ENCODE measurements at regions not wholly inside any gene's neighbourhood (a gene's known extent, or its start where the extent isn't known, plus 50 kb on each side); places are given as distances from the start of the nearest gene placed in this dataset.

DNA sequence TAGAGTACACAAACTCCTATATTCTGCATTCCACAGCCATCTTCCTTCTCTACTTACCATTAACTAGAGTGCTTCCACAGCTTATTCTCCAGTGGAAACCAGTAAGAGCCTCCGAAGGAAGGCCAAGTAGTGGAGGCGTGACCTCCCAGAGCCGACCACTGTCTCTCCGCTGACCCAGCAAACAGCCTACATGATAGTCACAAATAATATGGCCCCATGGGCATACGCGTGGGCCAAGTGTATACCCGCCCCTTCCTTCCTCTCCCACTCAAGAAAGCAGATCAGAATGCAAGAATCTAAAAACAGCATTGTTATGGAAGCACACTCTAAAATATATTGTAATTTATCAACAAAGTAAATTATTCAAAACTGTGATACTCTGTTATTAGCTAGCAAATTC is 526.6 kb upstream of the JARID2 start:
- no peaks in the 10 kb centered on the region for H3K36me3 ChIP-seq
- H3K27me3 ChIP-seq = no peaks in the 10 kb centered on the region
- H3K4me3 ChIP-seq = no peak overlapping the region
- peak overlapping the region in 3 of 10 donors; percentile 2 to 10 (median 2) for H3K27ac ChIP-seq
- H3K9me3 ChIP-seq = no peaks in the 10 kb centered on the region
- peak in 6 of 8 donors; percentile 42 to 70 (median 56) for ATAC-seq
- intact Hi-C loops (cut with DNase I) = loop anchor here in 4 of 10 donors (10.0 kb wide), 3 partner anchors 294 to 526 kb away; partner anchors contain the start of gene JARID2 (in 2 of the 4)
- TF ChIP-seq, protein P1, sequence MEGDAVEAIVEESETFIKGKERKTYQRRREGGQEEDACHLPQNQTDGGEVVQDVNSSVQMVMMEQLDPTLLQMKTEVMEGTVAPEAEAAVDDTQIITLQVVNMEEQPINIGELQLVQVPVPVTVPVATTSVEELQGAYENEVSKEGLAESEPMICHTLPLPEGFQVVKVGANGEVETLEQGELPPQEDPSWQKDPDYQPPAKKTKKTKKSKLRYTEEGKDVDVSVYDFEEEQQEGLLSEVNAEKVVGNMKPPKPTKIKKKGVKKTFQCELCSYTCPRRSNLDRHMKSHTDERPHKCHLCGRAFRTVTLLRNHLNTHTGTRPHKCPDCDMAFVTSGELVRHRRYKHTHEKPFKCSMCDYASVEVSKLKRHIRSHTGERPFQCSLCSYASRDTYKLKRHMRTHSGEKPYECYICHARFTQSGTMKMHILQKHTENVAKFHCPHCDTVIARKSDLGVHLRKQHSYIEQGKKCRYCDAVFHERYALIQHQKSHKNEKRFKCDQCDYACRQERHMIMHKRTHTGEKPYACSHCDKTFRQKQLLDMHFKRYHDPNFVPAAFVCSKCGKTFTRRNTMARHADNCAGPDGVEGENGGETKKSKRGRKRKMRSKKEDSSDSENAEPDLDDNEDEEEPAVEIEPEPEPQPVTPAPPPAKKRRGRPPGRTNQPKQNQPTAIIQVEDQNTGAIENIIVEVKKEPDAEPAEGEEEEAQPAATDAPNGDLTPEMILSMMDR (IDR thresholded peaks at IDR 0.05) = no peak
- DNase-seq = no peak
- 57 to 60% methylated on average over 7 of the region's 7 CpGs for WGBS, 2 donors
- peaks cover 0 to 57% (median 28%) of the 10 kb centered on the region in 9 donors for H3K4me1 ChIP-seq

DNA sequence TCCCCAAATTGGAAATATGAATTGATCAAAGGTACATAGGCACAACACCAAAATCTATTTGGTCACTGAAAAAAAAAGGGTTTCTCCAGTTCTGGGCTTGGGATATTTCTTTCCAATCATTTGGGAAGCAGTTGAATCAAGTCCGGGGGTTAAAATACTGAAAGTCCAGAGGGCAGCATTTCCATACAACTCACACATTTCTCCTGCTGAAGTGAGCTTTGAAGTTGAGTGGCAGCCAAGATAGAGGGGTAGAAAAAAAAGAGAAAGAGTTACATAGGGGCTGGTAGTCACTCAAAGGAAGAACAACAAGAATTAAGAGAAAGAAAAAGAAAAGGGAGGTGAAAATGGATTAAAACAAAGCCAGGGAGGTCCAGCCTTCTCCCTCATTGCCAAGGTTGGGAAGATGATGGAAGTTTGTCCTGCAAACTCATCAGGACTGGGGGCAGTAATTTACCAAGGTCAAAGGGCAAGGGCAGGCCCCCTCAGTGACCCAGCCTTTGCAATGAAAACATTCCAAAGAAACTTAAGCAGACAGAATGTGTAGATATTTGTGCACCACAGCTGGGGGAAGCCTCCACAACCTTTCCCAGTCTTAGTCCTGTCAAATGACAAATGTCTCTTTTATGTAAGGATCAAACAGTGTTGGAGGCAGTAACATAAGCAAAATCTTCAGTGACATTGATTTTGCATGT is 525.3 kb upstream of the JARID2 start:
- Histone ChIP-seq H3K4me1 (peaks cover 0 to 57% (median 28%) of the 10 kb centered on the region in 9 donors), H3K9me3 (no peaks in the 10 kb centered on the region), H3K27me3 (no peaks in the 10 kb centered on the region), H3K4me3 (no peak overlapping the region), H3K36me3 (no peaks in the 10 kb centered on the region), H3K27ac (peak overlapping the region in 3 of 10 donors; percentile 22 to 79 (median 42))
- TF ChIP-seq, protein P1 (IDR thresholded peaks at IDR 0.05) = no peak
- DNase-seq (no peak), ATAC-seq (no peak)
- 50 to 51% methylated on average over 1 of the region's 1 CpG for WGBS, 2 donors
- intact Hi-C loops (cut with DNase I) = no loop called here

DNA sequence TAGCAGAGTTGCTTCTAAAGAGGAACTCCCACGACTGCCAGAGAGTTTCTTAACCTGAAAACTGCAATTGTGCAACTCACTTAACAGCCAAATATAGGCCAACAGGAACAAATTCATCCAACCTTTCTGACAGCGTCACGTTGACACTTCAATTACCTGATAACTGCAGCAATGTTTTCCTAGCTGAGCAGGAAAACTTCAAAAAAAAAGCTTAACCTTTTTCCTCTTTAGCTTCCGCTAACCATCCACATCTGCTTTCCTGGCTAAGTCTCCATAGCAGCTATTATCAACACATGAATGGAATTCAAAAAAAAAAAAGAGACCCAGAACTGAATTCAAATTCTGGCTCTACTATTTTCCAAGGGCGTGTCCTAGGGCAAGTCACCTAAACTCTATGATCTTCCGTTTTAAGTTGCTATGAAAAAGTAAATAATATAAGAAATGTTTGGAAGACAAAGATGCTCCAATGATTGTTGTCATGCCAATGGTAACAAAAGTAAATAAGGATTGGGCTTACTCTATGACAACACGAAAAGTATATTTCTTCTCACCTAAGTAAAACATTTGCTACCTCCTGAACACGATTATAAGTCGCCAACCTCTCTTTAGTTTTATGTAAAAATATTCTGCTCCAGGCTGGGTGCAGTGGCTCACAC is 524.6 kb upstream of the JARID2 start:
- ATAC-seq (peak in 6 of 8 donors; percentile 22 to 82 (median 53)), DNase-seq (no peak)
- H3K27ac ChIP-seq = peak overlapping the region in 1 of 10 donors; percentile 79
- no peak overlapping the region for H3K4me3 ChIP-seq
- peaks cover 0 to 57% (median 28%) of the 10 kb centered on the region in 9 donors for H3K4me1 ChIP-seq
- 47 to 55% methylated on average over 9 of the region's 9 CpGs for WGBS, 2 donors
- TF ChIP-seq, protein P1 (IDR thresholded peaks at IDR 0.05) = no peak
- H3K36me3 ChIP-seq = no peaks in the 10 kb centered on the region
- no peaks in the 10 kb centered on the region for H3K27me3 ChIP-seq
- no peaks in the 10 kb centered on the region for H3K9me3 ChIP-seq
- intact Hi-C loops (cut with DNase I) = no loop called here

DNA sequence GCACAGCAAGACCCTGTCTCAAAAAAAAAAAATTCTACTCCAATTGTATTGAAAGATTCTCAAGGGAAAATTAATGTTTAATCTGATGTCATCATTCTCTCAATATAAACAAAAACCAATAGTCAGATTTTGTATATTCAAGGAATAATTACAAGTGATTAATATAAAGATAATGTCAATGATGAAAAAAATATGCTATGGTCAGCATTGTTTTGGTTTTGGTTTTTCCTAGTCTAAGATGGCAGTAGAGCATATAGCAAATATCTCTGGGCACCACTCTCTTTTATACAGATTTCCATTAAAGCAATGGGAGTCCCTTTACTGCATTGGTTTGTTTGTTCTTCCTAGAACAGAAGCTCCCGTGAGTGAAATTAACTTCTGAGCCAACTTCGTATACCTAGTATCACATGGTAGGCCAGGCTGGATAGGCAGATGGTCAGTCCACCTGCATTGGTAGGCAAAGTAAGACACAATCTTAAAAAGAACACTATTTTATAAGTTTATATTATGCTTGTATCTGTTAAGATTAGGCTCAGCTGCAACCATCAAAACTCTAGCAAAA is 523.8 kb upstream of the JARID2 start:
- ATAC-seq (no peak), DNase-seq (no peak)
- Histone ChIP-seq H3K4me1 (peaks cover 0 to 58% (median 28%) of the 10 kb centered on the region in 9 donors), H3K27ac (peak overlapping the region in 1 of 10 donors; percentile 79), H3K9me3 (no peaks in the 10 kb centered on the region), H3K36me3 (no peaks in the 10 kb centered on the region), H3K27me3 (no peaks in the 10 kb centered on the region), H3K4me3 (no peak overlapping the region)
- TF ChIP-seq, protein P1 (IDR thresholded peaks at IDR 0.05) = no peak
- intact Hi-C loops (cut with DNase I) = no loop called here
- WGBS, 2 donors = 83 to 88% methylated on average over 2 of the region's 2 CpGs
